GDM1 (cell line): ENCODE measurements at regions not wholly inside any gene's neighbourhood (a gene's known extent, or its start where the extent isn't known, plus 50 kb on each side); places are given as distances from the start of the nearest gene placed in this dataset.
"Not testable (repeated sequence)": the region's sequence is repeated elsewhere in the genome, so short reads cannot be mapped to it uniquely, and the experiment has no call there.

ENCODE experiments used
- DNase-seq: peaks from one replicate; lab custom pipeline; 2025; lab: John Stamatoyannopoulos, UW

- no peak for DNase-seq
Observed at GRCh38 chr5:45893309-45893708, 197.1 kb upstream of the HCN1 start.

- DNase-seq = not testable (repeated sequence)
Observed at GRCh38 chr5:45890441-45891080, 194.4 kb upstream of the HCN1 start.

GRCh38 chr5:45862763-45863162 is 166.6 kb upstream of the HCN1 start:
- DNase-seq = no peak

GRCh38 chr5:45847877-45848276 is 151.7 kb upstream of the HCN1 start:
- DNase-seq = no peak

GRCh38 chr5:45826055-45826454 is 129.9 kb upstream of the HCN1 start:
- no peak for DNase-seq

- no peak for DNase-seq
Observed at GRCh38 chr5:45800331-45800730, 104.2 kb upstream of the HCN1 start.

GRCh38 chr5:45799388-45799787 is 103.2 kb upstream of the HCN1 start:
- DNase-seq = no peak

- peak; percentile 3 for DNase-seq
Observed at GRCh38 chr5:45796959-45797553, 100.9 kb upstream of the HCN1 start.

- DNase-seq = no peak
Observed at GRCh38 chr5:45795458-45795857, 99.3 kb upstream of the HCN1 start.

GRCh38 chr5:45793638-45794532 is 97.7 kb upstream of the HCN1 start:
- DNase-seq = no peak

GRCh38 chr5:45779874-45780671 is 83.9 kb upstream of the HCN1 start:
- no peak for DNase-seq

- no peak for DNase-seq
Observed at GRCh38 chr5:45774528-45774927, 78.3 kb upstream of the HCN1 start.

GRCh38 chr5:45772402-45772801 is 76.2 kb upstream of the HCN1 start:
- no peak for DNase-seq

- DNase-seq = no peak
Observed at GRCh38 chr5:45765561-45765960, 69.4 kb upstream of the HCN1 start.

GRCh38 chr5:45750574-45750973 is 54.4 kb upstream of the HCN1 start:
- no peak for DNase-seq

- not testable (repeated sequence) for DNase-seq
Observed at GRCh38 chr5:45748511-45748910, 52.3 kb upstream of the HCN1 start.
